H1 (cell line): ENCODE measurements at regions not wholly inside any gene's neighbourhood (a gene's known extent, or its start where the extent isn't known, plus 50 kb on each side); places are given as distances from the start of the nearest gene placed in this dataset.
"Not testable (repeated sequence)": the region's sequence is repeated elsewhere in the genome, so short reads cannot be mapped to it uniquely, and the experiment has no call there.

ENCODE experiments used
- CTCF ChIA-PET: fragments of 300-600 bp; sonication (Branson Sonifier 250); formaldehyde crosslinking; loops from one replicate; lab custom pipeline; 2021; ENCODE audit not compliant: partially characterized antibody; lab: Charles Lee
- POLR2A ChIA-PET: fragments of 300-600 bp; sonication (Branson Sonifier 250); formaldehyde crosslinking; loops from one replicate; lab custom pipeline; 2021; ENCODE audit warnings: inconsistent platforms; ENCODE audit not compliant: partially characterized antibody; lab: Charles Lee
- DNase-seq, 2 experiments: peaks; one replicate each; pipeline versions ENCODE4 v3.0.0 to v3.0.0-alpha.2; 2010 to 2022; ENCODE audit warnings: low spot score in 2 of 2, low read depth in 1 of 2, mixed read lengths in 1 of 2
- FAIRE-seq: peaks from 2 replicates; lab custom pipeline; 2011; peaks lifted over from hg19 to GRCh38; lab: Jason Lieb, UNC
- H2AFZ ChIP-seq: 2 replicates; pipeline ENCODE4 v1.8.1; 2012; ENCODE audit warnings: low read length, inconsistent platforms
- H2AK5ac ChIP-seq: 2 replicates; pipeline ENCODE4 v1.6.1; 2013; ENCODE audit warnings: low read depth, low read length
- H2BK120ac ChIP-seq: replicated peaks from 2 replicates; pipeline ENCODE3; 2013; ENCODE audit warnings: low read depth, low read length, inconsistent platforms
- H2BK12ac ChIP-seq: 2 replicates; pipeline ENCODE4 v1.6.1; 2013; ENCODE audit warnings: low read depth, low read length
- H2BK15ac ChIP-seq: 2 replicates; pipeline ENCODE4 v1.6.1; 2013; ENCODE audit warnings: low read length
- H2BK20ac ChIP-seq: 2 replicates; pipeline ENCODE4 v1.6.1; 2013; ENCODE audit warnings: low read length
- H2BK5ac ChIP-seq: 2 replicates; pipeline ENCODE4 v1.6.1; 2013; ENCODE audit warnings: low read depth, low read length
- H3K14ac ChIP-seq: 2 replicates; pipeline ENCODE4 v1.6.1; 2013; ENCODE audit warnings: inconsistent platforms; ENCODE audit not compliant: insufficient read length
- H3K18ac ChIP-seq: 2 replicates; pipeline ENCODE4 v1.6.1; 2013; ENCODE audit warnings: low read length; ENCODE audit errors: extremely low read depth
- H3K23ac ChIP-seq: 2 replicates; pipeline ENCODE4 v1.6.1; 2013; ENCODE audit warnings: inconsistent platforms; ENCODE audit not compliant: insufficient read length
- H3K23me2 ChIP-seq: 2 replicates; pipeline ENCODE4 v1.6.1; 2013; ENCODE audit warnings: low read depth, low read length
- H3K27ac ChIP-seq: 2 replicates; pipeline ENCODE4 v1.6.1; 2011; ENCODE audit warnings: low read depth, low read length, inconsistent platforms
- H3K27me3 ChIP-seq, 4 experiments: replicated peaks in 1 of 4; 1 replicate in 1 of 4; 2 replicates in 3 of 4; pipeline versions ENCODE4 v1.6.1 to v1.8.1; 2011 to 2013; ENCODE audit warnings: low read length in 3 of 4, mild to moderate bottlenecking in 3 of 4, inconsistent platforms in 2 of 4, mixed read lengths in 2 of 4, moderate library complexity in 1 of 4; ENCODE audit not compliant: control insufficient read depth in 3 of 4, insufficient read depth in 3 of 4; ENCODE audit errors: extremely low read depth in 1 of 4
- H3K36me3 ChIP-seq, 4 experiments: 2 replicates each; pipeline versions ENCODE4 v1.6.1 to v1.8.1; 2011 to 2013; ENCODE audit warnings: mild to moderate bottlenecking in 4 of 4, low read length in 3 of 4, moderate library complexity in 2 of 4, control low read depth in 1 of 4, inconsistent platforms in 1 of 4; ENCODE audit not compliant: insufficient read depth in 4 of 4, control insufficient read depth in 2 of 4
- H3K4ac ChIP-seq: replicated peaks from 2 replicates; pipeline ENCODE3; 2013; ENCODE audit warnings: low read length, low read depth, mixed read lengths, inconsistent platforms; ENCODE audit not compliant: insufficient read length
- H3K4me1 ChIP-seq, 4 experiments: replicated peaks in 1 of 4; 1 replicate in 1 of 4; 2 replicates in 3 of 4; pipeline versions ENCODE4 v1.6.1 to v1.8.1; 2011 to 2013; ENCODE audit warnings: low read length in 3 of 4, inconsistent platforms in 2 of 4, mixed read lengths in 1 of 4; ENCODE audit not compliant: insufficient read depth in 4 of 4, control insufficient read depth in 3 of 4
- H3K4me2 ChIP-seq, 2 experiments: 2 replicates each; pipeline versions ENCODE4 v1.6.1 to v1.8.1; 2011 to 2013; ENCODE audit warnings: low read depth in 2 of 2, low read length in 2 of 2, control low read depth in 1 of 2, inconsistent platforms in 1 of 2, mild to moderate bottlenecking in 1 of 2; ENCODE audit not compliant: insufficient read depth in 1 of 2
- H3K4me3 ChIP-seq, 4 experiments: fragments of 200-600, 300-600 bp in 1 of 4; sonication (generic), shearing (Covaris generic), sonication (Bioruptor Twin) in 1 of 4; 2 replicates each; pipeline versions ENCODE4 v1.5.1 to v1.8.1; 2011 to 2016; ENCODE audit warnings: low read length in 4 of 4, low read depth in 3 of 4, control low read depth in 2 of 4, inconsistent platforms in 2 of 4, mild to moderate bottlenecking in 2 of 4, mixed read lengths in 1 of 4, moderate library complexity in 1 of 4; ENCODE audit not compliant: insufficient read depth in 2 of 4; ENCODE audit errors: extremely low read depth in 1 of 4
- H3K56ac ChIP-seq: replicated peaks from 2 replicates; pipeline ENCODE3; 2013; ENCODE audit warnings: low read depth, mild to moderate bottlenecking, mixed read lengths, low read length, inconsistent platforms; ENCODE audit not compliant: insufficient read length
- H3K79me1 ChIP-seq: 2 replicates; pipeline ENCODE4 v1.6.1; 2013; ENCODE audit warnings: low read depth, low read length, control low read depth
- H3K79me2 ChIP-seq, 2 experiments: 2 replicates each; pipeline versions ENCODE4 v1.6.1 to v1.8.1; 2012 to 2013; ENCODE audit warnings: low read length in 2 of 2, mild to moderate bottlenecking in 2 of 2, inconsistent platforms in 1 of 2; ENCODE audit not compliant: insufficient read depth in 2 of 2, control insufficient read depth in 1 of 2
- H3K9ac ChIP-seq, 4 experiments: replicated peaks in 1 of 4; 1 replicate in 1 of 4; 2 replicates in 3 of 4; pipeline versions ENCODE4 v1.6.1 to v1.8.1; 2011 to 2013; ENCODE audit warnings: low read depth in 3 of 4, low read length in 3 of 4, control low read depth in 2 of 4, mild to moderate bottlenecking in 2 of 4, moderate library complexity in 2 of 4, inconsistent platforms in 1 of 4; ENCODE audit errors: extremely low read depth in 1 of 4
- H3K9me3 ChIP-seq, 2 experiments: 2 replicates each; pipeline versions ENCODE4 v1.6.1 to v1.8.1; 2012 to 2013; ENCODE audit warnings: mild to moderate bottlenecking in 2 of 2, moderate library complexity in 2 of 2, control low read depth in 1 of 2, inconsistent platforms in 1 of 2, low read depth in 1 of 2, low read length in 1 of 2, mixed read lengths in 1 of 2; ENCODE audit not compliant: insufficient read depth in 2 of 2
- H4K20me1 ChIP-seq, 2 experiments: replicated peaks in 1 of 2; 2 replicates each; pipeline versions ENCODE3 to v1.8.1; 2011 to 2013; ENCODE audit warnings: inconsistent platforms in 2 of 2, low read length in 2 of 2, mild to moderate bottlenecking in 1 of 2; ENCODE audit not compliant: insufficient read depth in 2 of 2, control insufficient read depth in 1 of 2
- H4K5ac ChIP-seq: 2 replicates; pipeline ENCODE4 v1.6.1; 2013; ENCODE audit warnings: low read length, low read depth, mixed read lengths, inconsistent platforms; ENCODE audit not compliant: insufficient read length
- H4K8ac ChIP-seq: 2 replicates; pipeline ENCODE4 v1.8.0; 2013; ENCODE audit warnings: mild to moderate bottlenecking, moderate library complexity, low read length, inconsistent platforms; ENCODE audit not compliant: insufficient read depth; ENCODE audit errors: extremely low read depth
- H4K91ac ChIP-seq: replicated peaks from 2 replicates; pipeline ENCODE3; 2013; ENCODE audit warnings: low read length, mixed read lengths, inconsistent platforms; ENCODE audit not compliant: insufficient read length
- WGBS, 2 experiments: shearing (Covaris generic) in 1 of 2; methylation state at CpG; one replicate each; pipeline versions ENCODE4 v1.1.6 to v1.1.7; 2013 to 2015; ENCODE audit warnings: low lambda C conversion rate in 2 of 2, mixed read lengths in 2 of 2, inconsistent platforms in 1 of 2, low coverage in 1 of 2, missing lambda C conversion rate in 1 of 2; ENCODE audit not compliant: insufficient replicate concordance in 2 of 2, insufficient coverage in 1 of 2, insufficient read length in 1 of 2; ENCODE audit errors: extremely low coverage in 1 of 2, missing lambda C conversion rate in 1 of 2; 5-methylcytosine and 5-hydroxymethylcytosine counted together

- H3K9me3 ChIP-seq, H3K14ac ChIP-seq, H4K20me1 ChIP-seq, H3K79me2 ChIP-seq, POLR2A ChIA-PET, H4K5ac ChIP-seq, H3K18ac ChIP-seq, H3K9ac ChIP-seq, H3K36me3 ChIP-seq, H3K4ac ChIP-seq, H3K27ac ChIP-seq, H4K91ac ChIP-seq, H3K27me3 ChIP-seq, H2BK120ac ChIP-seq, H2BK20ac ChIP-seq, H3K56ac ChIP-seq, H3K4me3 ChIP-seq, H2AK5ac ChIP-seq, H3K23ac ChIP-seq, DNase-seq, H3K4me2 ChIP-seq, FAIRE-seq, H3K79me1 ChIP-seq, H2BK15ac ChIP-seq, H2AFZ ChIP-seq, H2BK12ac ChIP-seq, H2BK5ac ChIP-seq, CTCF ChIA-PET, H3K4me1 ChIP-seq, H3K23me2 ChIP-seq: not testable (repeated sequence)
- H4K8ac ChIP-seq: 0 out of 2 replicates have a peak overlapping the region, but pooled peaks have one; percentile 45
- 96% methylated on average over 11 of the region's 11 CpGs; no CpG with 5 or more reads in 1 of the 2 experiments for WGBS, 2 experiments
Measured at GRCh38 chr4:19016550-19016949, 995.0 kb upstream of the LCORL start.
